ENCODE measurements at regions not wholly inside any gene's neighbourhood (a gene's known extent, or its start where the extent isn't known, plus 50 kb on each side); places are given as distances from the start of the nearest gene placed in this dataset.

DNA sequence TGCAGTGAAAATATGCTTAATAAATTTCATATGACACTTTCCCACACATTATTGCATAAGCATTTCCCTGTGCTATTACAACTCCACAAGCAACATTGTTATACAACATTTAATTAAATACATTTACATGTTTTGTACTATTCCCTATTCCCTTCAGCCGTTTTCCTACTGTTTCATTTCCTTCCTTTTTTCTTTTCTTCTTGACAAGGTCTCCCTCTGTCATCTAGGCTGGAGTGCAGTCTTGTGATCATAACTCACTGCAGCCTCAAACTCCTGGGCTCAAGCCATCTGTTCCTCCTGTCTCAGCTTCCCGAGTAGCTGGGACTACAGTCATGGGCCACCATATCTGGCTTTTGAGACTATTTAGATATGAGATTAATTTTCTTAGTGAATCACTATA is 254.7 kb downstream of the NFKBIZ start:
- TF ChIP-seq, protein P1, sequence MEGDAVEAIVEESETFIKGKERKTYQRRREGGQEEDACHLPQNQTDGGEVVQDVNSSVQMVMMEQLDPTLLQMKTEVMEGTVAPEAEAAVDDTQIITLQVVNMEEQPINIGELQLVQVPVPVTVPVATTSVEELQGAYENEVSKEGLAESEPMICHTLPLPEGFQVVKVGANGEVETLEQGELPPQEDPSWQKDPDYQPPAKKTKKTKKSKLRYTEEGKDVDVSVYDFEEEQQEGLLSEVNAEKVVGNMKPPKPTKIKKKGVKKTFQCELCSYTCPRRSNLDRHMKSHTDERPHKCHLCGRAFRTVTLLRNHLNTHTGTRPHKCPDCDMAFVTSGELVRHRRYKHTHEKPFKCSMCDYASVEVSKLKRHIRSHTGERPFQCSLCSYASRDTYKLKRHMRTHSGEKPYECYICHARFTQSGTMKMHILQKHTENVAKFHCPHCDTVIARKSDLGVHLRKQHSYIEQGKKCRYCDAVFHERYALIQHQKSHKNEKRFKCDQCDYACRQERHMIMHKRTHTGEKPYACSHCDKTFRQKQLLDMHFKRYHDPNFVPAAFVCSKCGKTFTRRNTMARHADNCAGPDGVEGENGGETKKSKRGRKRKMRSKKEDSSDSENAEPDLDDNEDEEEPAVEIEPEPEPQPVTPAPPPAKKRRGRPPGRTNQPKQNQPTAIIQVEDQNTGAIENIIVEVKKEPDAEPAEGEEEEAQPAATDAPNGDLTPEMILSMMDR (IDR thresholded peaks at IDR 0.05), result no peak
- TF ChIP-seq EZH2 (IDR thresholded peaks at IDR 0.05; ENCODE audit: borderline replicate concordance, insufficient read depth, low read depth, low read length, poor library complexity, severe bottlenecking), result no peak

Data from B cell (primary cell).